ENCODE measurements at regions not wholly inside any gene's neighbourhood (a gene's known extent, or its start where the extent isn't known, plus 50 kb on each side); places are given as distances from the start of the nearest gene placed in this dataset.

DNA sequence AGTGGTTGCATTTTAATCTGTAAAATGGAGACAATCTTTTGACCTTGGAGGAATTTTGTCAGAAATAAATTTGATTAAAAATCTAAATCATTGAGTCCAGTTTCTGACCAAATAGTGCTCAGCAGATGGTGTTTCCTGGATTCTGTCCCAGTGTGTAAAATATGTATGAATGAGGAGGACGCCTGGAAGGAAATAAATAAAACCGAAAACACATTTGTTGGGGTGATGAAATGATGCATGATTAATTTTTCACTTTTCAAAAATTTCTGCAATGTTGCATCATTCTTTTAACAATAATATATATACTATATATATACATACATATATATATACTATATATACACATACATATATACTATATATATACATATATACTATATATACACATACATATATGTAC, 261.1 kb upstream of the TRIB2 start:
- intact Hi-C loops (cut with DNase I) = no loop called here
- Histone ChIP-seq H3K27ac (peak overlapping the region in 2 of 3 donors; percentile 6 to 24), H3K36me3 (no peaks in the 10 kb centered on the region), H3K4me1 (peaks cover 0 to 23% (median 5%) of the 10 kb centered on the region in 4 donors), H3K9me3 (no peaks in the 10 kb centered on the region), H3K27me3 (no peaks in the 10 kb centered on the region), H3K4me3 (no peak overlapping the region)
- TF ChIP-seq POLR2A (IDR thresholded peaks at IDR 0.05) = no peak
- TF ChIP-seq, protein P1, sequence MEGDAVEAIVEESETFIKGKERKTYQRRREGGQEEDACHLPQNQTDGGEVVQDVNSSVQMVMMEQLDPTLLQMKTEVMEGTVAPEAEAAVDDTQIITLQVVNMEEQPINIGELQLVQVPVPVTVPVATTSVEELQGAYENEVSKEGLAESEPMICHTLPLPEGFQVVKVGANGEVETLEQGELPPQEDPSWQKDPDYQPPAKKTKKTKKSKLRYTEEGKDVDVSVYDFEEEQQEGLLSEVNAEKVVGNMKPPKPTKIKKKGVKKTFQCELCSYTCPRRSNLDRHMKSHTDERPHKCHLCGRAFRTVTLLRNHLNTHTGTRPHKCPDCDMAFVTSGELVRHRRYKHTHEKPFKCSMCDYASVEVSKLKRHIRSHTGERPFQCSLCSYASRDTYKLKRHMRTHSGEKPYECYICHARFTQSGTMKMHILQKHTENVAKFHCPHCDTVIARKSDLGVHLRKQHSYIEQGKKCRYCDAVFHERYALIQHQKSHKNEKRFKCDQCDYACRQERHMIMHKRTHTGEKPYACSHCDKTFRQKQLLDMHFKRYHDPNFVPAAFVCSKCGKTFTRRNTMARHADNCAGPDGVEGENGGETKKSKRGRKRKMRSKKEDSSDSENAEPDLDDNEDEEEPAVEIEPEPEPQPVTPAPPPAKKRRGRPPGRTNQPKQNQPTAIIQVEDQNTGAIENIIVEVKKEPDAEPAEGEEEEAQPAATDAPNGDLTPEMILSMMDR (IDR thresholded peaks at IDR 0.05) = no peak
- 31% methylated on average over 2 of the region's 2 CpGs for WGBS (ENCODE audit: insufficient coverage, low coverage, low lambda C conversion rate, missing lambda C conversion rate)
- ATAC-seq = no peak
- DNase-seq = no peak

DNA sequence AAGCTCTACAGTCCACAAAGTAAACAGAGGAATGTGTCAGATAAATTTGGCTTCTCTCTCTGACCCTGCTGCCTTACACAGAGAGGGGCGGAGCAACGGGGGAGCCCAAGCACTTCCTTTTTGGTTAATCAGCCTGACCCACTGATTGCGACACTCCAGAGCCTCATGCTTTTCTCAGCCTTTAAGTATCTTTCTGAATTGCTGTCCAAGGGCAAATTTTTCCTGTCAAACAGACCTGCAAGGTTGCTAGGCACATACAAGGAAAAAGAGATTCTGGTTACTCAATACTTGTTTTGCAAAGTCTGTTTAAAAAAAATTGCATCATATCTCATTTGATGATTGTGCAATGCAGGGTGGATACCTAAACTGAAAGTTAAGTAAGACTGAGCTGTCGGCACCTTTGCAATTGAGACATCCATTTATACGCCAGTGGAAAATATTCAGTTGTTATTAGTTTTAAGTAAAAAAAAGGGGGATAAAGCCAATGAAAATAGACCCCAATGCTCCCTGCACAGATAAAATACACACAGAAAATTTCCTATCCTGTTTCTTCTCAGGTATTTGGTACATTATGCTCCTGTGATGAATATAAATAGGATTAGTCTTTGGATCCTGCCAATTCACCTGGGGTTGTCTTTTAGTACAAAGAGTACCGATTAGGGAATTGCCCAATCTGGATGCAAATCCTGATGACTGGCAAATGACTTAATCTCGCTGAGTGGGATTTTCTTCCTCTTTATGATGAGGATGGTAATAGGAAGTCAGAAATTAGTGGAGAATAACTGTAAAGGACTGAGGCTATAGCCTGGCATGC, 260.2 kb upstream of the TRIB2 start:
- Histone ChIP-seq H3K9me3 (no peaks in the 10 kb centered on the region), H3K36me3 (no peaks in the 10 kb centered on the region), H3K27ac (peak overlapping the region; percentile 69 to 77 (median 70)), H3K4me3 (peak overlapping the region; percentile 6 to 34 (median 28)), H3K27me3 (no peaks in the 10 kb centered on the region), H3K4me1 (peaks cover 0 to 23% (median 5%) of the 10 kb centered on the region in 4 donors)
- ATAC-seq (peak; percentile 90 to 95 (median 92)), DNase-seq (peak; percentile 83 to 90 (median 89))
- TF ChIP-seq POLR2A (IDR thresholded peaks at IDR 0.05) = no peak
- TF ChIP-seq, protein P1 (IDR thresholded peaks at IDR 0.05) = peak in 1 of 4 donors; percentile 10
- 2% methylated on average over 5 of the region's 7 CpGs for WGBS (ENCODE audit: insufficient coverage, low coverage, low lambda C conversion rate, missing lambda C conversion rate)
- intact Hi-C loops (cut with DNase I) = no loop called here

DNA sequence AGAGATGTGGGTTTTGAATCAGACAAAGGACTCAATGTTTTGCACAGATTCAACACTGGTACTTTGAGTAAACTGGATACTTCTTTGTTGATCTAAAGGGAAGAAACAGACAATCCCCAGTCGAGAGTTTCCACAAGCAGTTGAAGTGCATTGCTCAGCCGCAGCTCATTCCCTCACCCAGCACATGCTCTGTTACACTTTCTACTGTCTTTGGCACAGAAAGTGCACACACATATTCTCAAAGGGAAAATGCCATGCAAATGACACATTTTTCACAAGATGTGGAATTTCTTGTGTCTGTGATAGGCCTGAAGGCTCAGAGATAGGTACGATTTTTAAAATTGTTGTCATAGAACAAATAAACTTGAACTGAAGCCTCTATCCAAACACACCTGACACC, 258.9 kb upstream of the TRIB2 start:
- intact Hi-C loops (cut with DNase I) = no loop called here
- no peaks in the 10 kb centered on the region for H3K36me3 ChIP-seq
- no peak for TF ChIP-seq POLR2A (IDR thresholded peaks at IDR 0.05)
- TF ChIP-seq, protein P1 (IDR thresholded peaks at IDR 0.05) = no peak
- 16% methylated on average over 3 of the region's 3 CpGs for WGBS (ENCODE audit: insufficient coverage, low coverage, low lambda C conversion rate, missing lambda C conversion rate)
- H3K27ac ChIP-seq = peak overlapping the region in 2 of 3 donors; percentile 70 to 77
- H3K27me3 ChIP-seq = no peaks in the 10 kb centered on the region
- no peak for DNase-seq
- peak in 1 of 4 donors; percentile 5 for ATAC-seq
- H3K9me3 ChIP-seq = no peaks in the 10 kb centered on the region
- H3K4me1 ChIP-seq = peaks cover 0 to 23% (median 5%) of the 10 kb centered on the region in 4 donors
- no peak overlapping the region for H3K4me3 ChIP-seq

DNA sequence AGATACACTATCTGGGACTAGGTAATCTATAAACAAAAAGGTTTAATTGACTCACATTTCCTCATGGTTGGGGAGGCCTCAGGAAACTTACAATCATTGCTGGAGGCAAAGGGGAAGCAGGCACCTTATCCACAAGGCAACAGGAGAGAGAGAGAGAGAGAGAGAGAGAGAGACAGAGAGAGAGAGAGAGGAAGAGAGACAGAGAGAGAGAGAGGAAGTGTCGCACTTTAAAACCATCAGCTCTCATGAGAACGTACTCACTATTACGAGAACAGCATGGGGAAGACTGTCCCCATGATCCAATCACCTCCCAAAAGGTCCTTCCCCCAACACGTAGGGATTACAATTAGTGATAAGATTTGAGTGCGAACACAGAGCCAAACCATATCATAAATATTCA, 253.5 kb upstream of the TRIB2 start:
- TF ChIP-seq POLR2A (IDR thresholded peaks at IDR 0.05) = no peak
- TF ChIP-seq, protein P1 (IDR thresholded peaks at IDR 0.05) = no peak
- WGBS (ENCODE audit: insufficient coverage, low coverage, low lambda C conversion rate, missing lambda C conversion rate) = 54% methylated on average over 5 of the region's 5 CpGs
- Histone ChIP-seq H3K4me3 (no peak overlapping the region), H3K27ac (no peak overlapping the region), H3K4me1 (peaks cover 0 to under 1% (median 0%) of the 10 kb centered on the region in 4 donors), H3K9me3 (no peaks in the 10 kb centered on the region), H3K36me3 (no peaks in the 10 kb centered on the region), H3K27me3 (no peaks in the 10 kb centered on the region)
- intact Hi-C loops (cut with DNase I) = no loop called here
- DNase-seq = no peak
- ATAC-seq = no peak

Measured in right lobe of liver (tissue), 6 donors.